ENCODE measurements at regions not wholly inside any gene's neighbourhood (a gene's known extent, or its start where the extent isn't known, plus 50 kb on each side); places are given as distances from the start of the nearest gene placed in this dataset.

GRCh38 chr17:53420035-53420641 is 402.6 kb upstream of the KIF2B start:
- TF ChIP-seq CTCF (IDR thresholded peaks at IDR 0.05; ENCODE audit: unreplicated experiment) = no peak
- CTCF ChIA-PET = interaction anchor here (0.6 kb wide), 1 partner anchor 1275 kb away, joined by 3 read pairs; no protein-coding TSS in a partner anchor
- Mint-ChIP-seq H3K36me3 (ENCODE audit: insufficient read depth, unreplicated experiment) (no peaks in the 10 kb centered on the region), H3K4me1 (ENCODE audit: insufficient read depth, unreplicated experiment) (no peaks in the 10 kb centered on the region), H3K4me3 (ENCODE audit: unreplicated experiment) (no peak overlapping the region), H3K27ac (ENCODE audit: low read depth, unreplicated experiment) (no peak overlapping the region), H3K9me3 (ENCODE audit: unreplicated experiment) (peaks cover 8% of the 10 kb centered on the region), H3K27me3 (ENCODE audit: insufficient read depth, unreplicated experiment) (no peaks in the 10 kb centered on the region)
- POLR2A ChIA-PET = interaction anchor here (0.6 to 1.4 kb wide), 4 partner anchors 10 to 250 kb away, joined by 3 read pairs; no protein-coding TSS in a partner anchor
- peak; percentile 48 for DNase-seq (ENCODE audit: unreplicated experiment)
- intact Hi-C loops (cut with micrococcal nuclease) = no loop called here
- BruUV-seq (replicated peaks) = no TSS peak

GRCh38 chr17:53409588-53409987 is 413.1 kb upstream of the KIF2B start:
- BruUV-seq (replicated peaks) = no TSS peak
- Mint-ChIP-seq H3K27me3 (ENCODE audit: insufficient read depth, unreplicated experiment) (no peaks in the 10 kb centered on the region), H3K4me3 (ENCODE audit: unreplicated experiment) (no peak overlapping the region), H3K4me1 (ENCODE audit: insufficient read depth, unreplicated experiment) (no peaks in the 10 kb centered on the region), H3K9me3 (ENCODE audit: unreplicated experiment) (peaks cover 21% of the 10 kb centered on the region), H3K36me3 (ENCODE audit: insufficient read depth, unreplicated experiment) (no peaks in the 10 kb centered on the region), H3K27ac (ENCODE audit: low read depth, unreplicated experiment) (no peak overlapping the region)
- no peak for DNase-seq (ENCODE audit: unreplicated experiment)
- ChIA-PET POLR2A (no interaction called here), CTCF (no interaction called here)
- intact Hi-C loops (cut with micrococcal nuclease) = no loop called here
- TF ChIP-seq CTCF (IDR thresholded peaks at IDR 0.05; ENCODE audit: unreplicated experiment) = no peak

GRCh38 chr17:53406907-53407306 is 415.8 kb upstream of the KIF2B start:
- Mint-ChIP-seq H3K4me1 (ENCODE audit: insufficient read depth, unreplicated experiment) (no peaks in the 10 kb centered on the region), H3K27ac (ENCODE audit: low read depth, unreplicated experiment) (no peak overlapping the region), H3K4me3 (ENCODE audit: unreplicated experiment) (no peak overlapping the region), H3K9me3 (ENCODE audit: unreplicated experiment) (peaks cover 21% of the 10 kb centered on the region), H3K36me3 (ENCODE audit: insufficient read depth, unreplicated experiment) (no peaks in the 10 kb centered on the region), H3K27me3 (ENCODE audit: insufficient read depth, unreplicated experiment) (no peaks in the 10 kb centered on the region)
- intact Hi-C loops (cut with micrococcal nuclease) = no loop called here
- ChIA-PET CTCF (no interaction called here), POLR2A (no interaction called here)
- no TSS peak for BruUV-seq (replicated peaks)
- DNase-seq (ENCODE audit: unreplicated experiment) = no peak
- TF ChIP-seq CTCF (IDR thresholded peaks at IDR 0.05; ENCODE audit: unreplicated experiment) = no peak

- no TSS peak for BruUV-seq (replicated peaks)
- no peak for TF ChIP-seq CTCF (IDR thresholded peaks at IDR 0.05; ENCODE audit: unreplicated experiment)
- H3K27me3 Mint-ChIP-seq (ENCODE audit: insufficient read depth, unreplicated experiment) = no peaks in the 10 kb centered on the region
- no peaks in the 10 kb centered on the region for H3K9me3 Mint-ChIP-seq (ENCODE audit: unreplicated experiment)
- POLR2A ChIA-PET = no interaction called here
- no peak for DNase-seq (ENCODE audit: unreplicated experiment)
- CTCF ChIA-PET = no interaction called here
- no peak overlapping the region for H3K4me3 Mint-ChIP-seq (ENCODE audit: unreplicated experiment)
- no peaks in the 10 kb centered on the region for H3K36me3 Mint-ChIP-seq (ENCODE audit: insufficient read depth, unreplicated experiment)
- intact Hi-C loops (cut with micrococcal nuclease) = no loop called here
- H3K4me1 Mint-ChIP-seq (ENCODE audit: insufficient read depth, unreplicated experiment) = no peaks in the 10 kb centered on the region
- no peak overlapping the region for H3K27ac Mint-ChIP-seq (ENCODE audit: low read depth, unreplicated experiment)
These were observed 431.5 kb upstream of the KIF2B start for GRCh38 chr17:53391197-53391596.
